Naive thymus-derived CD4-positive, alpha-beta T cell (primary cell): ENCODE measurements at regions not wholly inside any gene's neighbourhood (a gene's known extent, or its start where the extent isn't known, plus 50 kb on each side); places are given as distances from the start of the nearest gene placed in this dataset.
"Not testable (repeated sequence)": the region's sequence is repeated elsewhere in the genome, so short reads cannot be mapped to it uniquely, and the experiment has no call there.

Experiments used
- ATAC-seq: fragments of 150-1000 bp; cut with Tn5 transposase; 2 replicates; pipeline ENCODE4 v1.10.0; 2021; ENCODE audit warnings: mild to moderate bottlenecking, moderate library complexity
- CTCF ChIA-PET: fragments of 350-600 bp; sonication (Branson Sonifier 250); formaldehyde crosslinking; loops from one replicate; lab custom pipeline; 2021; ENCODE audit warnings: antibody characterized with exemption; lab: Charles Lee
- POLR2A ChIA-PET: fragments of 350-600 bp; sonication (Branson Sonifier 250); formaldehyde crosslinking; loops from one replicate; lab custom pipeline; 2021; ENCODE audit warnings: antibody characterized with exemption, inconsistent platforms; lab: Charles Lee
- DNase-seq, 9 donors: peaks; one replicate each; pipeline versions ENCODE4 v3.0.0 to v3.0.0-alpha.2; 2020 to 2022; ENCODE audit warnings: mixed read lengths in 1 of 9
- H3K27ac ChIP-seq: one replicate; pipeline ENCODE4 v1.7.0; 2013; ENCODE audit warnings: mild to moderate bottlenecking, low read depth, low read length, moderate library complexity
- H3K27me3 ChIP-seq, 2 donors: one replicate each; pipeline ENCODE4 v1.7.0; 2013; ENCODE audit warnings: low read length in 2 of 2, mild to moderate bottlenecking in 2 of 2, moderate library complexity in 2 of 2; ENCODE audit not compliant: control insufficient read depth in 2 of 2, insufficient read depth in 2 of 2
- H3K36me3 ChIP-seq, 3 experiments: 1 replicate in 2 of 3; 2 replicates in 1 of 3; pipeline ENCODE4 v1.7.0; 2013; ENCODE audit warnings: low read length in 3 of 3, mild to moderate bottlenecking in 3 of 3, moderate library complexity in 1 of 3; ENCODE audit not compliant: insufficient read depth in 3 of 3, control insufficient read depth in 2 of 3
- H3K4me1 ChIP-seq, 2 donors: one replicate each; pipeline ENCODE4 v1.7.0; 2013; ENCODE audit warnings: low read length in 2 of 2, mild to moderate bottlenecking in 2 of 2, moderate library complexity in 1 of 2; ENCODE audit not compliant: control insufficient read depth in 2 of 2, insufficient read depth in 2 of 2
- H3K4me3 ChIP-seq: 2 replicates; pipeline ENCODE4 v1.7.0; 2013; ENCODE audit warnings: mild to moderate bottlenecking, low read length
- H3K9me3 ChIP-seq, 3 experiments: 1 replicate in 2 of 3; 2 replicates in 1 of 3; pipeline ENCODE4 v1.7.0; 2013; ENCODE audit warnings: low read length in 3 of 3; ENCODE audit not compliant: control insufficient read depth in 2 of 3
- H3K27ac Mint-ChIP-seq, 9 donors: one replicate each; pipeline ENCODE4 v1.8.0; 2020 to 2022; ENCODE audit warnings: mixed read lengths in 9 of 9, mild to moderate bottlenecking in 8 of 9, moderate library complexity in 5 of 9, inconsistent platforms in 2 of 9
- H3K27me3 Mint-ChIP-seq, 5 donors: one replicate each; pipeline ENCODE4 v1.8.0; 2021 to 2022; ENCODE audit warnings: mixed read lengths in 5 of 5, mild to moderate bottlenecking in 1 of 5
- H3K36me3 Mint-ChIP-seq, 5 donors: one replicate each; pipeline ENCODE4 v1.8.0; 2020 to 2022; ENCODE audit warnings: mixed read lengths in 5 of 5, mild to moderate bottlenecking in 3 of 5, inconsistent platforms in 1 of 5
- H3K4me1 Mint-ChIP-seq, 7 donors: one replicate each; pipeline ENCODE4 v1.8.0; 2020 to 2022; ENCODE audit warnings: mixed read lengths in 7 of 7, mild to moderate bottlenecking in 3 of 7, inconsistent platforms in 1 of 7
- H3K4me3 Mint-ChIP-seq, 10 donors: one replicate each; pipeline ENCODE4 v1.8.0; 2020 to 2022; ENCODE audit warnings: mild to moderate bottlenecking in 10 of 10, mixed read lengths in 10 of 10, moderate library complexity in 6 of 10, inconsistent platforms in 2 of 10
- H3K9me3 Mint-ChIP-seq, 11 donors: one replicate each; pipeline ENCODE4 v1.8.0; 2020 to 2022; ENCODE audit warnings: mixed read lengths in 11 of 11, mild to moderate bottlenecking in 4 of 11, inconsistent platforms in 1 of 11, moderate library complexity in 1 of 11
- intact Hi-C, 2 donors: fragments of 100-400 bp; cut with micrococcal nuclease; formaldehyde crosslinking; loops; one replicate each; pipeline ENCODE4 v1.15.1; 2023

GRCh38 chr5:115424030-115424429 is 120.5 kb downstream of the FEM1C start:
- DNase-seq (no peak), ATAC-seq (no peak)
- Histone ChIP-seq H3K9me3 (no peaks in the 10 kb centered on the region), H3K4me1 (no peaks in the 10 kb centered on the region), H3K4me3 (no peak overlapping the region), H3K36me3 (no peaks in the 10 kb centered on the region), H3K27ac (no peak overlapping the region), H3K27me3 (no peaks in the 10 kb centered on the region)
- no peaks in the 10 kb centered on the region for H3K36me3 Mint-ChIP-seq
- ChIA-PET POLR2A (no interaction called here), CTCF (no interaction called here)
- intact Hi-C loops = no loop called here
- no peak overlapping the region for H3K4me3 Mint-ChIP-seq
- H3K27me3 Mint-ChIP-seq = peaks cover 3 to 17% (median 16%) of the 10 kb centered on the region in 5 donors
- peaks cover 0 to 3% (median 0%) of the 10 kb centered on the region in 11 donors for H3K9me3 Mint-ChIP-seq
- no peaks in the 10 kb centered on the region for H3K4me1 Mint-ChIP-seq
- no peak overlapping the region for H3K27ac Mint-ChIP-seq

- H3K9me3 ChIP-seq = no peaks in the 10 kb centered on the region
- H3K27ac ChIP-seq = no peak overlapping the region
- Mint-ChIP-seq H3K27ac (no peak overlapping the region), H3K4me1 (no peaks in the 10 kb centered on the region), H3K36me3 (no peaks in the 10 kb centered on the region), H3K9me3 (peaks cover 0 to 3% (median 0%) of the 10 kb centered on the region in 11 donors), H3K27me3 (peaks cover 6 to 22% (median 21%) of the 10 kb centered on the region in 5 donors), H3K4me3 (no peak overlapping the region)
- DNase-seq (no peak), ATAC-seq (no peak)
- H3K4me1 ChIP-seq = no peaks in the 10 kb centered on the region
- CTCF ChIA-PET = no interaction called here
- no peaks in the 10 kb centered on the region for H3K36me3 ChIP-seq
- POLR2A ChIA-PET = no interaction called here
- no peak overlapping the region for H3K4me3 ChIP-seq
- intact Hi-C loops = no loop called here
- no peaks in the 10 kb centered on the region for H3K27me3 ChIP-seq
Measured at GRCh38 chr5:115423541-115423940, 121.0 kb downstream of the FEM1C start.

DNA sequence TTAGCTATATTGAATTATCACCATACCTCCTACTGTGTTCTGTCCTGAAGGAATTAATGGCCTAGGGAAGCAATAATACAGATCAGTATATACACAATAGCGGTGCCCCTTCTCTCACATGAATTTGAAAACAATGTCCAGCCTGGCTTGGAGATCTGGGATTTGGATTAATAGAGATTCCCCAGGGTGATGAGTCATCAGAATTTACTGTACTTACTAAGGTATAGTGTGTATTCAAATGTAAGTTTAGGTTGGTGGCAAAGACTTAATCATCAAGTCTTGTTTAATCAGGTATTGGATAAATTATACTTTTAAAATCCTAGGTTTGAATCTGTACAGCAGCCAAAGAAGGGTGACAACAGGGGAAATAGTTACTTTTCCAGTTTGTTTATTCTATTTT is 121.5 kb downstream of the FEM1C start:
- ChIA-PET CTCF (no interaction called here), POLR2A (no interaction called here)
- Histone ChIP-seq H3K4me1 (no peaks in the 10 kb centered on the region), H3K27ac (no peak overlapping the region), H3K9me3 (no peaks in the 10 kb centered on the region), H3K27me3 (no peaks in the 10 kb centered on the region), H3K36me3 (no peaks in the 10 kb centered on the region), H3K4me3 (no peak overlapping the region)
- Mint-ChIP-seq H3K36me3 (no peaks in the 10 kb centered on the region), H3K27me3 (peaks cover 6 to 25% (median 21%) of the 10 kb centered on the region in 5 donors), H3K27ac (no peak overlapping the region), H3K4me1 (no peaks in the 10 kb centered on the region), H3K4me3 (no peak overlapping the region), H3K9me3 (peaks cover 0 to 3% (median 0%) of the 10 kb centered on the region in 11 donors)
- DNase-seq (no peak), ATAC-seq (no peak)
- intact Hi-C loops = no loop called here

- H3K36me3 ChIP-seq, H3K36me3 Mint-ChIP-seq, POLR2A ChIA-PET, H3K27ac ChIP-seq, H3K4me3 ChIP-seq, intact Hi-C loops, CTCF ChIA-PET, ATAC-seq, H3K4me3 Mint-ChIP-seq, H3K9me3 ChIP-seq, H3K4me1 ChIP-seq, H3K9me3 Mint-ChIP-seq, DNase-seq, H3K4me1 Mint-ChIP-seq, H3K27me3 ChIP-seq, H3K27ac Mint-ChIP-seq: not testable (repeated sequence)
- H3K27me3 Mint-ChIP-seq = peaks cover 9 to 30% (median 21%) of the 10 kb centered on the region in 5 donors
Measured at GRCh38 chr5:115420812-115421211, 123.8 kb downstream of the FEM1C start.

GRCh38 chr5:115419846-115420585 is 123.6 kb upstream of the CCDC112 start:
- Histone ChIP-seq H3K9me3 (no peaks in the 10 kb centered on the region), H3K36me3 (no peaks in the 10 kb centered on the region), H3K4me3 (no peak overlapping the region), H3K4me1 (no peaks in the 10 kb centered on the region), H3K27me3 (no peaks in the 10 kb centered on the region), H3K27ac (no peak overlapping the region)
- ChIA-PET POLR2A (no interaction called here), CTCF (no interaction called here)
- Mint-ChIP-seq H3K36me3 (no peaks in the 10 kb centered on the region), H3K27me3 (peaks cover 9 to 37% (median 15%) of the 10 kb centered on the region in 5 donors), H3K9me3 (peaks cover 0 to 3% (median 0%) of the 10 kb centered on the region in 11 donors), H3K4me1 (no peaks in the 10 kb centered on the region), H3K27ac (no peak overlapping the region), H3K4me3 (no peak overlapping the region)
- no peak for DNase-seq
- intact Hi-C loops = no loop called here
- no peak for ATAC-seq

GRCh38 chr5:115418788-115419187 is 122.3 kb upstream of the CCDC112 start:
- no peaks in the 10 kb centered on the region for H3K4me1 Mint-ChIP-seq
- H3K4me3 Mint-ChIP-seq = no peak overlapping the region
- H3K36me3 Mint-ChIP-seq = no peaks in the 10 kb centered on the region
- ATAC-seq (no peak), DNase-seq (no peak)
- Histone ChIP-seq H3K27me3 (no peaks in the 10 kb centered on the region), H3K4me3 (no peak overlapping the region), H3K27ac (no peak overlapping the region), H3K36me3 (no peaks in the 10 kb centered on the region), H3K9me3 (no peaks in the 10 kb centered on the region), H3K4me1 (no peaks in the 10 kb centered on the region)
- intact Hi-C loops = no loop called here
- ChIA-PET POLR2A (no interaction called here), CTCF (interaction anchor here (0.7 kb wide), 1 partner anchor 60 kb away, joined by 3 read pairs; no protein-coding TSS in a partner anchor)
- H3K27me3 Mint-ChIP-seq = peaks cover 9 to 34% (median 10%) of the 10 kb centered on the region in 5 donors
- H3K9me3 Mint-ChIP-seq = peaks cover 0 to 3% (median 0%) of the 10 kb centered on the region in 11 donors
- H3K27ac Mint-ChIP-seq = no peak overlapping the region

DNA sequence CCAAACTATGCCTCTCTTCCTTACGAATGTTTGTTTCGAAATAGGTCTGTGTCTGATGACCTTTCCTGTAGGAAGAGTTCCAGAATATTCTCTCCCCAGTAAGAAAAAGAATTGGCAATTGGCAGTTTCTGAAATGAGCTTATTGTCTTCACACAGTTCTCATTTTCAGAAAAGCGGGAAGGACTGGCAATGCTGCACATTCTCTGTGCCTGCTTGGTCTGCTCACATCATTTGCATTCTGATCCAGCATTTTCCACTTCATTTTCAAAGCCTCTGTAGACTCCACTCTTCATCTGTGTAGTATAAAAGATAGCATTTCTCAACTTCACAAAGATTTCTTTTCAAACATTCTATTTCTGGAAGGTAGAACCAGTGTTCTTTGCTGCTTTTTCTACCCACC is 120.6 kb upstream of the CCDC112 start:
- no peak for DNase-seq
- Mint-ChIP-seq H3K9me3 (no peaks in the 10 kb centered on the region), H3K4me3 (no peak overlapping the region), H3K4me1 (no peaks in the 10 kb centered on the region), H3K27ac (no peak overlapping the region), H3K27me3 (peaks cover 5 to 28% (median 7%) of the 10 kb centered on the region in 5 donors), H3K36me3 (no peaks in the 10 kb centered on the region)
- Histone ChIP-seq H3K36me3 (no peaks in the 10 kb centered on the region), H3K4me1 (no peaks in the 10 kb centered on the region), H3K4me3 (no peak overlapping the region), H3K27ac (no peak overlapping the region), H3K9me3 (no peaks in the 10 kb centered on the region), H3K27me3 (no peaks in the 10 kb centered on the region)
- no peak for ATAC-seq
- intact Hi-C loops = no loop called here
- CTCF ChIA-PET = no interaction called here
- POLR2A ChIA-PET = no interaction called here
